SK-N-MC (cell line): ENCODE measurements at regions not wholly inside any gene's neighbourhood (a gene's known extent, or its start where the extent isn't known, plus 50 kb on each side); places are given as distances from the start of the nearest gene placed in this dataset.

ENCODE experiments used
- EZH2 ChIP-seq: fragments of 200-600 bp; sonication (generic); IDR thresholded peaks from one replicate; pipeline ENCODE4 v1.6.1; 2017; ENCODE audit warnings: antibody characterized with exemption
- POLR2AphosphoS5 ChIP-seq: IDR thresholded peaks from 2 replicates; pipeline ENCODE4 v1.6.1; 2012; ENCODE audit warnings: mild to moderate bottlenecking, low read depth, low read length, borderline replicate concordance

- TF ChIP-seq EZH2 (no peak), POLR2AphosphoS5 (no peak)
Observed at GRCh38 chr14:76938092-76938500, 90.4 kb downstream of the IRF2BPL start.
